Lung microvascular endothelial cell (primary cell): ENCODE measurements at regions not wholly inside any gene's neighbourhood (a gene's known extent, or its start where the extent isn't known, plus 50 kb on each side); places are given as distances from the start of the nearest gene placed in this dataset.

Experiments used
- DNase-seq, 2 donors: peaks; one replicate each; pipeline versions ENCODE4 v3.0.0 to v3.0.0-alpha.2; 2010; ENCODE audit warnings: low read depth in 2 of 2

DNA sequence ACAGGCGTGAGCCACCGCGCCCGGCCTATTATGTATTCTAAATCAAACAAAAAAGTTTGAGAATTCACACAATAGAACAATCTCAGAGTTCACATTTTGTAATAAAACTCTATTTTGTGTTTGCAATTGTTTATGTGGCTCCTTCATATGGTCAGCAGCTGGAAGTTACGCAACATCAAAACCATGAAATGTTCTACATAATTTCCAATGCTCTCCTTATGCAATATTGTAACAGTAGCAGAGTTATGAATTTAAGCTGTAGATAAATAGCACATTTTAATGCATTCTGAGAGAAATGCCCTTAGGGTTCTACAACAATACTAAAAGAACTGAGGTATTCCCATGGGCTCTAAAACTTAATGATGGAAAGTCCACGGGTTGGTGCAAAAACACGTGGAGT lies 62.3 kb upstream of the COL11A1 start:
- no peak for DNase-seq

DNA sequence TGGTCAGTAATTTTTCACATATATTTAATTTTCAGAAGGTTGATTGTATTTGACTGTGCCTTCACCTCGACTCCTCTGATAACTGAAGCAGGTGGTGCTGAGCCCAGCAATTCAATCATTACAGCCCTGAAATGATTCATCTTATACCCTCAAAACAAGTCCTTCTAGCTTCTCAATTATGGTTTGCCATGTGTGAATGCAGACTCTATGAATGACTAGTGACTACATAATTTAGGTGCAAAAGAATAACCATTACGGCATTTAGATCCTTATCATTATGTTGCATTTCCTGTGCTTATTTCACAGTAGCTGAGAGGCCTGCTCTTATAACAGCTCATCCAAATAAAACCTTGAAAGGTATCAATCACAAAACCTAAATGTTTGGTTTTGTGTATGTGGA lies 54.0 kb upstream of the COL11A1 start:
- DNase-seq: no peak

DNA sequence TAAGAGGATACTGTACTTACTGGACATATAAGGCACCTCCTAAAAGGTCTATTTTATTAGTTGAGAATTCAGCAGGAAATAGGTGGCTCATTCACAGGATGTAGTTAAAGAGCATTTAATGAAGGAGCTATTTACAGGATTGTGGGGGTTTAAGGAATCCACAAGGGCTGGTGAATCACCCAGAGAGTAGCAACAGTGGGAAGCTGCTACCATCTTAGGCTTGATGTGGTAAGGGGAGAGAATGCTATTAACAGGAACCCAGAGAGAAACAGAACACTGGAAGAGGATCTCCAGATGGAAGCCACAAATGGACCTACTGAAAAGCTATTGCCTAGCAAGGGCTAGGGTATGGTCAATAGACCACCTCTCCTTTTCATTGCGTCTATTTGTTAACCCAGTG lies 52.0 kb upstream of the COL11A1 start:
- no peak for DNase-seq
